Keratinocyte (primary cell): ENCODE measurements at regions not wholly inside any gene's neighbourhood (a gene's known extent, or its start where the extent isn't known, plus 50 kb on each side); places are given as distances from the start of the nearest gene placed in this dataset.

Experiments used
- DNase-seq: peaks from one replicate; pipeline ENCODE4 v3.0.0-alpha.2; 2011; ENCODE audit warnings: low read depth, missing footprints, low spot score
- FAIRE-seq: peaks from 2 replicates; lab custom pipeline; 2011; peaks lifted over from hg19 to GRCh38; lab: Jason Lieb, UNC
- H2AFZ ChIP-seq: 2 replicates; pipeline ENCODE4 v1.6.0; 2012; ENCODE audit warnings: low read length, control low read depth, inconsistent platforms; ENCODE audit not compliant: control insufficient read depth
- H3K27ac ChIP-seq: 2 replicates; pipeline ENCODE4 v1.5.1; 2011; ENCODE audit warnings: low read length; ENCODE audit not compliant: control insufficient read depth, insufficient read depth
- H3K27me3 ChIP-seq: 3 replicates; pipeline ENCODE4 v1.6.0; 2011; ENCODE audit warnings: low read length; ENCODE audit not compliant: control insufficient read depth, insufficient read depth; ENCODE audit errors: extremely low read depth
- H3K36me3 ChIP-seq, 2 experiments: 2 replicates in 1 of 2; 3 replicates in 1 of 2; pipeline ENCODE4 v1.5.1; 2011; ENCODE audit warnings: low read length in 2 of 2, mild to moderate bottlenecking in 1 of 2; ENCODE audit not compliant: control insufficient read depth in 2 of 2, insufficient read depth in 2 of 2; ENCODE audit errors: extremely low read depth in 1 of 2
- H3K4me1 ChIP-seq: 3 replicates; pipeline ENCODE4 v1.5.1; 2011; ENCODE audit warnings: low read length; ENCODE audit not compliant: control insufficient read depth, insufficient read depth; ENCODE audit errors: extremely low read depth
- H3K4me2 ChIP-seq: 3 replicates; pipeline ENCODE4 v1.6.0; 2011; ENCODE audit warnings: low read depth, low read length; ENCODE audit not compliant: control insufficient read depth, insufficient read depth; ENCODE audit errors: extremely low read depth
- H3K4me3 ChIP-seq, 3 experiments: fragments of 200-600 bp in 1 of 3; sonication (generic) in 1 of 3; 2 replicates in 2 of 3; 3 replicates in 1 of 3; pipeline ENCODE4 v1.5.1; 2011 to 2016; ENCODE audit warnings: low read length in 3 of 3, mild to moderate bottlenecking in 3 of 3, control low read depth in 2 of 3, inconsistent platforms in 1 of 3, low read depth in 1 of 3, mixed read lengths in 1 of 3, mixed run types in 1 of 3, moderate library complexity in 1 of 3; ENCODE audit not compliant: control insufficient read depth in 2 of 3, insufficient read depth in 2 of 3; ENCODE audit errors: extremely low read depth in 1 of 3
- H3K79me2 ChIP-seq: 2 replicates; pipeline ENCODE4 v1.6.0; 2012; ENCODE audit warnings: low read length; ENCODE audit not compliant: control insufficient read depth, insufficient read depth
- H3K9ac ChIP-seq: 3 replicates; pipeline ENCODE4 v1.6.0; 2011; ENCODE audit warnings: low read length; ENCODE audit not compliant: control insufficient read depth, insufficient read depth; ENCODE audit errors: extremely low read depth
- H3K9me1 ChIP-seq: 3 replicates; pipeline ENCODE4 v1.6.0; 2011; ENCODE audit warnings: low read length; ENCODE audit not compliant: control insufficient read depth, insufficient read depth; ENCODE audit errors: extremely low read depth
- H3K9me3 ChIP-seq: 2 replicates; pipeline ENCODE4 v1.5.1; 2012; ENCODE audit warnings: low read depth, low read length; ENCODE audit not compliant: control insufficient read depth
- H4K20me1 ChIP-seq: 3 replicates; pipeline ENCODE4 v1.6.0; 2011; ENCODE audit warnings: low read length; ENCODE audit not compliant: control insufficient read depth, insufficient read depth; ENCODE audit errors: extremely low read depth
- EZH2 ChIP-seq: IDR thresholded peaks from one replicate; pipeline ENCODE4 v1.6.1; 2012; ENCODE audit warnings: inconsistent platforms, mild to moderate bottlenecking, low read length, moderate library complexity
- dilution Hi-C: fragments of 300-500 bp; cut with MboI; formaldehyde crosslinking; loops from one replicate; pipeline ENCODE4 v1.7.0; 2020; ENCODE audit warnings: low sequenced_read_pairs; ENCODE audit not compliant: extremely low pct_ligation_motif_present
- TF ChIP-seq, protein P1 (sequence below), 3 experiments: IDR thresholded peaks in 1 of 3; conservative IDR thresholded peaks in 1 of 3; optimal IDR thresholded peaks in 1 of 3; 2 replicates in 2 of 3; 3 replicates in 1 of 3; pipeline versions ENCODE3 to v1.5.1; 2011; ENCODE audit warnings: low read length in 3 of 3, mild to moderate bottlenecking in 3 of 3, moderate library complexity in 2 of 3, control low read depth in 1 of 3, inconsistent platforms in 1 of 3; ENCODE audit not compliant: insufficient read depth in 2 of 3; ENCODE audit errors: extremely low read depth in 1 of 3

DNA sequence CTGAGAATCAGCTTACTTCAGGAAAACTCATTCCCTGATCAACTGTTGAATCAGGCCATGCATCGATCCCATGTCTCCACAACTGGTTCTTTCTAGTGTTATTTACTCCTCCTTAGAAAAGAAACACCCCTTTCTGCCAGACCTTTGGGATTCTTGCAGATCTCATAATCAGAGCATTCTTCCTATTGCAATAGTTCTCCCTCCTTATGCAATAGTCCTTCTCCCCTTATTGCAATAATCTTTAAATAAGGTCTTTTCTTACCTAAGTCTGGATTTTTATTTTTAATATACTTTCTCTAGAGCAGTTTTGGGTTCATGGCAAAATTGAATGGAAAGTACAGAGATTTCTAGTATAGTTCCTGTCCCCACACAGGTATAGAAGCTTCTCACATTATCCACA is 141.9 kb upstream of the SGO1 start:
- Histone ChIP-seq H2AFZ (no peak overlapping the region), H3K9me1 (no peaks in the 10 kb centered on the region), H3K4me2 (no peak overlapping the region), H3K79me2 (no peaks in the 10 kb centered on the region), H3K36me3 (no peaks in the 10 kb centered on the region), H3K27me3 (no peaks in the 10 kb centered on the region), H3K4me3 (no peak overlapping the region), H3K4me1 (no peaks in the 10 kb centered on the region), H4K20me1 (no peaks in the 10 kb centered on the region), H3K27ac (no peak overlapping the region), H3K9ac (no peak overlapping the region), H3K9me3 (no peaks in the 10 kb centered on the region)
- DNase-seq (no peak), FAIRE-seq (no peak)
- TF ChIP-seq EZH2: no peak
- TF ChIP-seq, protein P1, sequence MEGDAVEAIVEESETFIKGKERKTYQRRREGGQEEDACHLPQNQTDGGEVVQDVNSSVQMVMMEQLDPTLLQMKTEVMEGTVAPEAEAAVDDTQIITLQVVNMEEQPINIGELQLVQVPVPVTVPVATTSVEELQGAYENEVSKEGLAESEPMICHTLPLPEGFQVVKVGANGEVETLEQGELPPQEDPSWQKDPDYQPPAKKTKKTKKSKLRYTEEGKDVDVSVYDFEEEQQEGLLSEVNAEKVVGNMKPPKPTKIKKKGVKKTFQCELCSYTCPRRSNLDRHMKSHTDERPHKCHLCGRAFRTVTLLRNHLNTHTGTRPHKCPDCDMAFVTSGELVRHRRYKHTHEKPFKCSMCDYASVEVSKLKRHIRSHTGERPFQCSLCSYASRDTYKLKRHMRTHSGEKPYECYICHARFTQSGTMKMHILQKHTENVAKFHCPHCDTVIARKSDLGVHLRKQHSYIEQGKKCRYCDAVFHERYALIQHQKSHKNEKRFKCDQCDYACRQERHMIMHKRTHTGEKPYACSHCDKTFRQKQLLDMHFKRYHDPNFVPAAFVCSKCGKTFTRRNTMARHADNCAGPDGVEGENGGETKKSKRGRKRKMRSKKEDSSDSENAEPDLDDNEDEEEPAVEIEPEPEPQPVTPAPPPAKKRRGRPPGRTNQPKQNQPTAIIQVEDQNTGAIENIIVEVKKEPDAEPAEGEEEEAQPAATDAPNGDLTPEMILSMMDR (optimal IDR thresholded peaks at IDR 0.05 in 1 of 3, IDR thresholded peaks at IDR 0.05 in 1 of 3, conservative IDR thresholded peaks at IDR 0.05 in 1 of 3; ENCODE audit: extremely low read depth in 1 of 3, insufficient read depth in 2 of 3, low read length in 3 of 3): no peak
- dilution Hi-C loops: no loop called here

GRCh38 chr3:20326541-20326940 is 140.5 kb upstream of the SGO1 start:
- TF ChIP-seq, protein P1 (optimal IDR thresholded peaks at IDR 0.05 in 1 of 3, IDR thresholded peaks at IDR 0.05 in 1 of 3, conservative IDR thresholded peaks at IDR 0.05 in 1 of 3; ENCODE audit: extremely low read depth in 1 of 3, insufficient read depth in 2 of 3, low read length in 3 of 3): no peak
- no peak for TF ChIP-seq EZH2
- H3K9me3 ChIP-seq: no peaks in the 10 kb centered on the region
- H3K4me1 ChIP-seq: no peaks in the 10 kb centered on the region
- H2AFZ ChIP-seq: no peak overlapping the region
- H3K79me2 ChIP-seq: no peaks in the 10 kb centered on the region
- no peaks in the 10 kb centered on the region for H3K36me3 ChIP-seq
- FAIRE-seq (no peak), DNase-seq (no peak)
- no peaks in the 10 kb centered on the region for H3K27me3 ChIP-seq
- H3K9ac ChIP-seq: no peak overlapping the region
- H4K20me1 ChIP-seq: no peaks in the 10 kb centered on the region
- H3K27ac ChIP-seq: no peak overlapping the region
- H3K4me2 ChIP-seq: no peak overlapping the region
- H3K9me1 ChIP-seq: no peaks in the 10 kb centered on the region
- no peak overlapping the region for H3K4me3 ChIP-seq
- dilution Hi-C loops: no loop called here
